Vagina (tissue), 2 donors: ENCODE measurements at regions not wholly inside any gene's neighbourhood (a gene's known extent, or its start where the extent isn't known, plus 50 kb on each side); places are given as distances from the start of the nearest gene placed in this dataset.
"Not testable (repeated sequence)": the region's sequence is repeated elsewhere in the genome, so short reads cannot be mapped to it uniquely, and the experiment has no call there.

Experiments
- DNase-seq, 2 donors: peaks; one replicate each; pipeline ENCODE4 v3.0.0-alpha.2; 2017; ENCODE audit errors: extremely low spot score in 2 of 2
- H3K27ac ChIP-seq: fragments of 200-600 bp; sonication (generic); one replicate; pipeline ENCODE4 v1.5.1; 2019
- H3K27me3 ChIP-seq: fragments of 200-600 bp; sonication (generic); one replicate; pipeline ENCODE4 v1.5.1; 2019
- H3K36me3 ChIP-seq, 2 donors: fragments of 200-600 bp; sonication (generic); one replicate each; pipeline ENCODE4 v1.5.1; 2017 to 2019
- H3K4me1 ChIP-seq: fragments of 200-600 bp; sonication (generic); one replicate; pipeline ENCODE4 v1.5.1; 2019
- H3K4me3 ChIP-seq, 2 donors: fragments of 200-600 bp; sonication (generic); 1 replicate in 1 of 2; 2 replicates in 1 of 2; pipeline ENCODE4 v1.5.1; 2016 to 2019
- H3K9me3 ChIP-seq: fragments of 200-600 bp; sonication (generic); one replicate; pipeline ENCODE4 v1.5.1; 2019
- CTCF ChIP-seq, 3 experiments: fragments of 450-650 bp in 2 of 3; fragments of 200-600 bp in 1 of 3; sonication (generic) in 1 of 3; IDR thresholded peaks; one replicate each; pipeline ENCODE4 v1.5.1; 2017 to 2019; ENCODE audit warnings: antibody characterized with exemption in 3 of 3, mild to moderate bottlenecking in 2 of 3, moderate library complexity in 2 of 3
- POLR2A ChIP-seq, 2 donors: fragments of 450-650 bp; IDR thresholded peaks; one replicate each; pipeline ENCODE4 v1.6.1; 2017; ENCODE audit warnings: antibody characterized with exemption in 2 of 2, mild to moderate bottlenecking in 2 of 2, moderate library complexity in 2 of 2
- POLR2AphosphoS5 ChIP-seq, 2 donors: sonication (generic); formaldehyde crosslinking; IDR thresholded peaks; one replicate each; pipeline ENCODE4 v1.9.0; 2017; ENCODE audit warnings: antibody characterized with exemption in 2 of 2, mild to moderate bottlenecking in 2 of 2, low read depth in 1 of 2; ENCODE audit not compliant: insufficient read depth in 1 of 2
- intact Hi-C: fragments of 100-400 bp; cut with DNase I; formaldehyde crosslinking; loops from one replicate; pipeline ENCODE4 v1.15.1; 2023

GRCh38 chr1:143792047-143792937 lies 179.5 kb downstream of the FAM72C start:
- H3K9me3 ChIP-seq, H3K4me3 ChIP-seq, H3K4me1 ChIP-seq, H3K27ac ChIP-seq, H3K27me3 ChIP-seq, DNase-seq, intact Hi-C loops, H3K36me3 ChIP-seq: not testable (repeated sequence)

- DNase-seq, H3K27ac ChIP-seq, H3K36me3 ChIP-seq, intact Hi-C loops, H3K4me1 ChIP-seq, H3K4me3 ChIP-seq, H3K27me3 ChIP-seq, H3K9me3 ChIP-seq: not testable (repeated sequence)
Observed at GRCh38 chr1:143786381-143786780, 185.4 kb downstream of the FAM72C start.

GRCh38 chr1:143785883-143786282 lies 185.9 kb downstream of the FAM72C start:
- H3K27me3 ChIP-seq, H3K4me1 ChIP-seq, H3K36me3 ChIP-seq, H3K4me3 ChIP-seq, intact Hi-C loops, H3K9me3 ChIP-seq, H3K27ac ChIP-seq, DNase-seq: not testable (repeated sequence)

- DNase-seq, H3K36me3 ChIP-seq, H3K27me3 ChIP-seq, intact Hi-C loops, H3K9me3 ChIP-seq, H3K4me3 ChIP-seq, H3K27ac ChIP-seq, H3K4me1 ChIP-seq: not testable (repeated sequence)
Observed at GRCh38 chr1:143784239-143784882, 187.4 kb downstream of the FAM72C start.

GRCh38 chr1:143778178-143778577 lies 193.6 kb downstream of the FAM72C start:
- H3K27ac ChIP-seq, H3K4me3 ChIP-seq, H3K9me3 ChIP-seq, DNase-seq, intact Hi-C loops, H3K27me3 ChIP-seq, H3K4me1 ChIP-seq, H3K36me3 ChIP-seq: not testable (repeated sequence)

GRCh38 chr1:143764831-143765230 lies 207.0 kb downstream of the FAM72C start:
- H3K27me3 ChIP-seq, intact Hi-C loops, DNase-seq, H3K4me3 ChIP-seq, H3K36me3 ChIP-seq, H3K9me3 ChIP-seq, H3K4me1 ChIP-seq, H3K27ac ChIP-seq: not testable (repeated sequence)

- H3K27ac ChIP-seq, DNase-seq, H3K4me1 ChIP-seq, H3K4me3 ChIP-seq, H3K9me3 ChIP-seq, H3K27me3 ChIP-seq, intact Hi-C loops, H3K36me3 ChIP-seq: not testable (repeated sequence)
Observed at GRCh38 chr1:143760366-143760765, 211.4 kb downstream of the FAM72C start.

GRCh38 chr1:143755961-143756360 lies 215.8 kb downstream of the FAM72C start:
- intact Hi-C loops, H3K4me3 ChIP-seq, H3K27ac ChIP-seq, DNase-seq, H3K4me1 ChIP-seq, H3K27me3 ChIP-seq, H3K9me3 ChIP-seq, H3K36me3 ChIP-seq: not testable (repeated sequence)

- no peak for DNase-seq
- no peaks in the 10 kb centered on the region for H3K27me3 ChIP-seq
- intact Hi-C loops, result no loop called here
- no peak for TF ChIP-seq POLR2AphosphoS5 (IDR thresholded peaks at IDR 0.05; ENCODE audit: insufficient read depth in 1 of 2, low read depth in 1 of 2)
- H3K9me3 ChIP-seq, result no peaks in the 10 kb centered on the region
- H3K4me3 ChIP-seq, result no peak overlapping the region
- H3K4me1 ChIP-seq, result no peaks in the 10 kb centered on the region
- H3K27ac ChIP-seq, result no peak overlapping the region
- H3K36me3 ChIP-seq, result no peaks in the 10 kb centered on the region
Observed at GRCh38 chr1:143748906-143749305, 222.9 kb downstream of the FAM72C start.

GRCh38 chr1:143736562-143736961 lies 235.2 kb downstream of the FAM72C start:
- DNase-seq, result no peak
- no peaks in the 10 kb centered on the region for H3K9me3 ChIP-seq
- H3K27me3 ChIP-seq, result no peaks in the 10 kb centered on the region
- H3K27ac ChIP-seq, result no peak overlapping the region
- no peak overlapping the region for H3K4me3 ChIP-seq
- H3K4me1 ChIP-seq, result no peaks in the 10 kb centered on the region
- H3K36me3 ChIP-seq, result no peaks in the 10 kb centered on the region
- TF ChIP-seq POLR2AphosphoS5 (IDR thresholded peaks at IDR 0.05; ENCODE audit: insufficient read depth in 1 of 2, low read depth in 1 of 2), result no peak
- no peak for TF ChIP-seq CTCF (IDR thresholded peaks at IDR 0.05)
- TF ChIP-seq POLR2A (IDR thresholded peaks at IDR 0.05), result no peak
- intact Hi-C loops, result no loop called here
